BLaER1 treated with 17β-estradiol and CSF1 and Interleukin-3, amounts not matched to agents 10 nM and 100 nM (cell line): ENCODE measurements at regions not wholly inside any gene's neighbourhood (a gene's known extent, or its start where the extent isn't known, plus 50 kb on each side); places are given as distances from the start of the nearest gene placed in this dataset.
"Not testable (repeated sequence)": the region's sequence is repeated elsewhere in the genome, so short reads cannot be mapped to it uniquely, and the experiment has no call there.

Experiments used
- H3K27ac ChIP-seq, 11 experiments: shearing (Covaris generic); formaldehyde crosslinking; 2 replicates each; pipeline ENCODE4 v1.8.1; 2022
- H3K27me3 ChIP-seq, 11 experiments: shearing (Covaris generic); formaldehyde crosslinking; 2 replicates each; pipeline ENCODE4 v1.8.1; 2022
- H3K36me3 ChIP-seq, 11 experiments: shearing (Covaris generic); formaldehyde crosslinking; 2 replicates each; pipeline ENCODE4 v1.8.1; 2022
- H3K4me1 ChIP-seq, 10 experiments: shearing (Covaris generic); formaldehyde crosslinking; 2 replicates each; pipeline ENCODE4 v1.8.1; 2022
- H3K4me2 ChIP-seq, 11 experiments: shearing (Covaris generic); formaldehyde crosslinking; 2 replicates each; pipeline ENCODE4 v1.8.1; 2022
- H3K4me3 ChIP-seq, 10 experiments: shearing (Covaris generic); formaldehyde crosslinking; 2 replicates each; pipeline ENCODE4 v1.8.1; 2022
- H3K9ac ChIP-seq, 11 experiments: shearing (Covaris generic); formaldehyde crosslinking; 2 replicates each; pipeline ENCODE4 v1.8.1; 2022
- H3K9me3 ChIP-seq, 11 experiments: shearing (Covaris generic); formaldehyde crosslinking; replicated peaks in 1 of 11; 2 replicates each; pipeline ENCODE4 v1.8.1; 2022
- H4K20me1 ChIP-seq, 11 experiments: shearing (Covaris generic); formaldehyde crosslinking; 2 replicates each; pipeline ENCODE4 v1.8.1; 2022
- Cebpa-rat ChIP-seq, 11 experiments: shearing (Covaris generic); IDR thresholded peaks; 2 replicates each; pipeline ENCODE4 v1.8.1; 2022

DNA sequence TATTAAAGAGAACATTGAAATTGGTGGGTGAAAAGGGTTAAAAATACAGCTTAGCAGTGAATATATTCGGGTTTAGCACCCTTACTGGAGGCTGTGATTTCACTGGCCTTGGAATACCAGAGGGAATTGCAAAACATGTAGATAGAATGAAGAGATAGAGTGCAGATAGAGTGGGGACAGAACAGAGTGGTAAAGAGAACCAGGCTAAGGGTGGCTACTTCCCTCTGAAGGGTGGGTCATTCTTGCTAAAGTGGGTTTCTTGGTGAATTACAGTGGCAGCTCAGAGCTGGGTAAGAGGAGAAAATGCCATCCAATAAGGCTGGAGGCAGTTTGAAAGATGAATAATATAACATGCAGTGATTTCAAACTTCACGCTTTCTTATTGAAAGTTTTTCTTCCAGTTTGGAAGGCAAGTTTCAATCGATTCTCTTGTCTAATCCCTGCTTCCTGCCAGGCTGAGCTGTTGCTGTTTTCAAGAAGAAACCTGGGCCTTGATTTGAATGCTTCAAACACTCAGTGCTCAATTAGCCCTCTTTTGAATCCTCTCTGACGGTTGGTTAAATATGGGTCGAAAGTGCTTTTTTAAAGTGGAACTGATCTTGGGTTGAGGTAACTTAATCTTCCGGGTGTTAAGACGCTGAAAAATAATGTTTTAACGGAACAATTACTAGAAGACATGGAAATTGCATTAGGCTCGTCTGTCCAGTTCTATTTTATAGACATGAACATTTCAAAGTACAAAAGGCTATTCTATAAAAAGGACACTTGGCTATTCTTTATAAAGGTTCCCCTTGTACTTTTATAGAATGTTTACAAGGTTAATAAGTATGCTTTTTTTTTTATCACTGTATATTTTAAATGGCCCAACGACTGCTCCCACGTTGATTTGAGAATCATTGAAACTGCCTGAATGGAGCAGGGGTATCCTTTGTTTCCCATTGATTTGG is 203.3 kb downstream of the BCAS1 start:
- peak overlapping the region; percentile 68 to 95 (median 85) for H3K4me2 ChIP-seq
- H4K20me1 ChIP-seq = no peaks in the 10 kb centered on the region
- H3K4me1 ChIP-seq = peaks cover 52 to 72% (median 64%) of the 10 kb centered on the region in 10 experiments
- TF ChIP-seq Cebpa-rat (IDR thresholded peaks at IDR 0.05) = no peak
- peak overlapping the region; percentile 58 to 73 (median 68); a peak in 20 of 22 replicates for H3K9ac ChIP-seq
- H3K27ac ChIP-seq = peak overlapping the region; percentile 68 to 85 (median 79); a peak in 21 of 22 replicates
- no peaks in the 10 kb centered on the region for H3K36me3 ChIP-seq
- peak overlapping the region in 5 of 10 experiments; percentile 9 to 40 (median 23); a peak in 1 of 20 replicates for H3K4me3 ChIP-seq
- H3K27me3 ChIP-seq = no peaks in the 10 kb centered on the region
- no peaks in the 10 kb centered on the region for H3K9me3 ChIP-seq

DNA sequence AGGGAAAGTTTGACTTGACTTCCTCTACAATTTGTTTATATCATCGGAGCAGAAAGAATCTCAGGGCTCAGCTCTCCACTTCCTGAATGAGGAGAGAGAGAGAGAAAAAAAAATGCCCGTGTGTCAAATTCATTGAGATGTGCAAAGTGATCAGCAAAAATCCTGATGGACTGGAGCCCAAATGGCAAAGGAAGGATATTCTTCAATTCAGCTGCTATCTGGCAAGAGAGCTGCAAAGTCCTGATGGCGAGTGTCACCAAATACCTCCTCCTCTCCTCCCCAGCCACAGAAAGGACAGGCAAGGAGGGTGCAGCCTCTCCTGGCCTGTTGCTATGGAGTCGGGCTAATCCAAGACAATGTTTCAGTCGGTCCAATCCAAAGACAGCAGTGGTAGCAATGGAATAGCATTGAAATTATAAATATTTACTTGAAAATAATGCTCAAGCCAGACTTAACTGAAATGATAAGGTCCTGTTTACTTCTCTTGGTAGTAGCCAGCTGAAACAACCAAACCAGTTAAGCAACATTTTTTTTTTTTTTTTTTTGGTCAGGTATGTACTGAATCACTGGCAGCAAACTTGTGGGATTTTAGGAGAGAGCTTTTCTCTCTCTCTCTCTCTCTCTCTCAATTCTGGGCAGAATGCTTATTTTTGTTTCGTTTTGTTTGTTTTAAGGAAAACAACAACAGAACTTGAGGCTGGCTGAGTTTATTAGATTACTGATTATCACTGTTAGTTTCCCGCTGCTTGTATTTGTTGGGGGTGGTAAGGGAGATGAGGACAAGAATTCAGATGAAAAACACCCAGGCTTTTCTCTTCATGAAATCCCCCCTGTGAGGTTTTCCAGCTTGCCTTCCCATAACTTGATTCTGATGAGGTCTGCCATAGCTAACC is 204.2 kb downstream of the BCAS1 start:
- TF ChIP-seq Cebpa-rat (IDR thresholded peaks at IDR 0.05) = no peak
- peaks cover 48 to 72% (median 64%) of the 10 kb centered on the region in 10 experiments for H3K4me1 ChIP-seq
- H3K9ac ChIP-seq = peak overlapping the region; percentile 58 to 73 (median 68); a peak in 21 of 22 replicates
- no peaks in the 10 kb centered on the region for H3K9me3 ChIP-seq
- no peaks in the 10 kb centered on the region for H3K36me3 ChIP-seq
- H4K20me1 ChIP-seq = no peaks in the 10 kb centered on the region
- H3K27me3 ChIP-seq = no peaks in the 10 kb centered on the region
- H3K27ac ChIP-seq = peak overlapping the region; percentile 68 to 85 (median 79)
- peak overlapping the region; percentile 68 to 95 (median 85) for H3K4me2 ChIP-seq
- peak overlapping the region in 8 of 10 experiments; percentile 9 to 57 (median 28); a peak in 12 of 20 replicates for H3K4me3 ChIP-seq

DNA sequence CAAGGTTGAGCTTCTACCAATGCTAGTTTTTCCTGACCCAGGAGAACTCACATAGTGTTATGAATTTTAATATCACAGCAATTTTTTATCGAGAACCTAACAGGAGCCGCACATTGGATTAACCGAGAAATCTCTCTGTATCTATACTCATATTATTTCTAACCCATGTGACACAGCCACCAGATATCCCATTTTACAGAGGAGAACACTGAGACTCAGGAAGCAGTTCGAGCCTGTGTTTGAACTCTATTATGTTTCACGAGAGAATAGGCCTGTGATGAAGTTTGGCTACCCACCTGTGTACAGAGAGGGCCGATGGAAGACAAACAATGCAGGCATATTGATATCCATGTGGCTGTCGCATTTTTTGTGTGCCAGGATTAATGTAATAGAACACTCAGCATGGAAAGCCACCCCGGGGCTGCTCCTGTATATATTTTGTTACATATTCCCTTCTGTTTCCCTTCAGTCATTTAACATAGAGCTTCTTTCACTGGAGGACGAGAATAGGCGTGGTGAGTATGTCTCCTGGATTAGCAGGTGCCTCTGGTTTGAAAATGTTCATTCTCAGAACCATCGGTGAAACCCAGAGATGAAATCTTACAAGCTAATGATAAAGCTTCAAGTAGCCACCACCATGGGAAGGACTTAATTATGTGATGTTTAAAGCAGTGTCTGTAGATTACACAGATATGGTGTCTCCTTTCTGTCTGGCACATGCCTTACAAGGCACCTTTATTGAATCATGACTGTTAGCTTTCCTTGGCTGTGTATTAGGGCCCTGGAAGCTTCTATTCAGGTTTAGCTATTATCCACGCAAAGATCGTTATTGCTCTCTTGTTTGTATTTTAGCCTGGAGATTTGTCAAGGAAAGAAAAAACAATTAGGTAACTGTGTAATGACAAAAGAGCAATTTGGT is 205.4 kb downstream of the BCAS1 start:
- H4K20me1 ChIP-seq, H3K36me3 ChIP-seq, H3K4me3 ChIP-seq, H3K9me3 ChIP-seq, H3K27me3 ChIP-seq: not testable (repeated sequence)
- H3K4me1 ChIP-seq = peaks cover 44 to 62% (median 56%) of the 10 kb centered on the region in 10 experiments
- H3K27ac ChIP-seq = peak overlapping the region; percentile 68 to 85 (median 79); a peak in 21 of 22 replicates
- H3K4me2 ChIP-seq = peak overlapping the region; percentile 68 to 95 (median 85)
- H3K9ac ChIP-seq = peak overlapping the region; percentile 58 to 73 (median 68); a peak in 21 of 22 replicates

DNA sequence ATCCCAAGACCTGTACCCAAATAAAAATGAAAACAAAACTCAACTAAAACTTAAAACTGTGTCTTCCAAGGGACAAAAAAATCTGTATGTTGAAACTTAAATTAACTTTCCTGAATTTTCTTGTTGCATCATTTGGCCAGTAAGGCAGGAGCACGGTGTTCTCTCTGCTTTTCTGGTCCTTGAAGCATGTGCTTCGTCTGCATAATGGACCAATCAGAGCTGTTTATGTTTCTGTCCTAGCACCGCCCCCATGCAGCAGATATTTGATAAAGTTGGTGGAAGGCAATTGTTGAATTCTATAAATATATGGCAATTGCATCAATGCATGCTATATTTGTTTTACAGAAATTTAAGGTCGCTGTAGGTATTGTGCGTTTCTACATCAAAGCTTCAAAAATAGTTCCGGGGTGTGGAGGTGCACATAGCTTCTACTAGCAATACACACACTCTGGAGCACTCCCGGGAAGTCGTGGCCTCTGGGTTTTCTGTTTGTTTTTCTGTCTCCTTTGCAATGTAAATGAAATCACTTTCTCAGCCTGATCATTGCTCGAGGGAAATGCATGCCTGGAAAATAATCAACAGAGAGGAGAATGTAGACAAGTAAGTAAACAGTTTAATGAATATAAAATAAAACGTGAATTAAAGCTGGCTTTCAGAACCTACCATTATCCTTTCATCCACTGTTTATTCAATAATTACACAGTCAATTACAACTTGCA is 206.3 kb downstream of the BCAS1 start:
- H3K36me3 ChIP-seq, H4K20me1 ChIP-seq, H3K4me3 ChIP-seq, H3K9ac ChIP-seq, H3K9me3 ChIP-seq, H3K27me3 ChIP-seq, H3K27ac ChIP-seq, H3K4me2 ChIP-seq: not testable (repeated sequence)
- peaks cover 40 to 58% (median 49%) of the 10 kb centered on the region in 10 experiments for H3K4me1 ChIP-seq

DNA sequence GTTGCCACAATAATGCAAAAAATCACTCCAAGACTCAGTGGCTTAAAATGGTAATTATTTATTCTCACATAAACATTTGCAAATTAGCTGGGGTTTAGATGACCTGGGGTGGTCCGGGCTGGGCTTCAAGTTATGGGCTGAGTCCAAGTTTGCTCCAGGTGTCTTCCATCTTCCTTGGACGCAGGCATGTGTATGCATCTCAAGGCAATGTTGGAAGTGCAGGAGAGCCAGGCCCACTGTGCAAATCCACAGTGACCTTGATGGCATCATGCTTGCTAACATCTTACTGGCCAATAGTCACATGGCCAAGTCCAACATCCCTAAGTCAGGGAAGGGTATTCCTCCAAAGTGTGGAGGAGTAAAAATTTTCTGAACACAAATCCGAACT is 206.9 kb downstream of the BCAS1 start:
- not testable (repeated sequence) for H3K9me3 ChIP-seq, H3K9ac ChIP-seq, H3K4me2 ChIP-seq, H3K4me3 ChIP-seq, H3K27me3 ChIP-seq, H3K36me3 ChIP-seq, H4K20me1 ChIP-seq, H3K27ac ChIP-seq
- peaks cover 40 to 58% (median 49%) of the 10 kb centered on the region in 10 experiments for H3K4me1 ChIP-seq

DNA sequence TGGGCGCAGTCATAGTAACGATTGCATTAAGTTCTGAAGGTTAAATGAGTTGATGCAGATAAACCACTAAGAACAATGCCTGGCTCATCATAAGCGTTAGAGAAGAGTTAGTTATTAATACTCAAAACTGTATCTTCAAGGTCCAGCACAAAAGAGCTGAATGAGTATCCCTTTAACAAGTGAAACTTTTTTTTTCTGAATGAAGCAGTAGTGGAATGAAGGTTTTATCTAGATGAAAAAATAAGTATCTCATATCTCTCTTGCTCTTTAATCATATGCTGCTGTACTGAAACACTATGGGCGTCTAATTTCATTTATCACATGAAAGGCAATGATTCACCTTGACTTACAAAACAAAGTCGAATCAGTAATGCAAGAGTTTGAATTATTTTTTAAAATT is 207.4 kb downstream of the BCAS1 start:
- H3K9me3 ChIP-seq, H3K27ac ChIP-seq, H3K36me3 ChIP-seq, H3K9ac ChIP-seq, H3K27me3 ChIP-seq, H3K4me3 ChIP-seq, H4K20me1 ChIP-seq, H3K4me2 ChIP-seq: not testable (repeated sequence)
- H3K4me1 ChIP-seq = peaks cover 40 to 58% (median 49%) of the 10 kb centered on the region in 10 experiments

DNA sequence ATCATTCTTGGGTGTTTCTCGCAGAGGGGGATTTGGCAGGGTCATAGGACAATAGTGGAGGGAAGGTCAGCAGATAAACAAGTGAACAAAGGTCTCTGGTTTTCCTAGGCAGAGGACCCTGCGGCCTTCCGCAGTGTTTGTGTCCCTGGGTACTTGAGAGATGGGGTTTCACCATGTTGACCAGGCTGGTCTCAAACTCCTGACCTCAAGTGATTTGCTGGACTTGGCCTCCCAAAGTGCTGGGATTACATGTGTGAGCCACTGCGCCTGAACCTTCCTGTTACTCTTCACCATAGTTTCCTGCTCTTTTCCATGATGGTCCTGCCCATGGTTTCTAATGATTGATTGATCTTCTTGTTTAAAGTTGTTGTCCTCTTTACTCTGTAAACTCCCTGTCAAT is 207.9 kb downstream of the BCAS1 start:
- H3K4me3 ChIP-seq, H3K36me3 ChIP-seq, H3K4me2 ChIP-seq, H4K20me1 ChIP-seq, H3K27ac ChIP-seq, H3K9me3 ChIP-seq, H3K9ac ChIP-seq, H3K27me3 ChIP-seq: not testable (repeated sequence)
- peaks cover 38 to 52% (median 46%) of the 10 kb centered on the region in 10 experiments for H3K4me1 ChIP-seq

DNA sequence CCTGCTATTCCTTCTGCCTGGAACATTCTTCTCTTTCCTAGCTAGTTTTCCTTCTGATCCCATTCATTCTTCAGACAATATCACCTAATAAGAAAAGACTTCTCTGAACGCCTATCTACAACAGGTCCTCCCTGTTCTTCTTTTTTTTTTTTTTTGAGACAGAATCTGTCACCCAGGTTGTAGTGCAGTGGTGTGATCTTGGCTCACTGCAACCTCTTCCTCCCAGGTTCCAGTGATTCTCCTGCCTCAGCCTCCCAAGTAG is 208.3 kb downstream of the BCAS1 start:
- not testable (repeated sequence) for H3K27ac ChIP-seq, H3K36me3 ChIP-seq, H3K9ac ChIP-seq, H3K4me3 ChIP-seq, H4K20me1 ChIP-seq, H3K9me3 ChIP-seq, H3K27me3 ChIP-seq
- Histone ChIP-seq H3K4me1 (peaks cover 33 to 48% (median 42%) of the 10 kb centered on the region in 10 experiments), H3K4me2 (peak overlapping the region in 8 of 11 experiments; percentile 1 to 53 (median 42); a peak in 10 of 22 replicates)
